ENCODE measurements at regions not wholly inside any gene's neighbourhood (a gene's known extent, or its start where the extent isn't known, plus 50 kb on each side); places are given as distances from the start of the nearest gene placed in this dataset.

GRCh38 chr14:66293533-66294105 is 192.6 kb upstream of the CCDC196 start:
- 24 to 44% (median 30%) methylated on average over 3 of the region's 3 CpGs for WGBS, 4 donors
- DNase-seq = no peak
- Histone ChIP-seq H3K36me3 (no peaks in the 10 kb centered on the region), H3K4me3 (peak overlapping the region in 5 of 12 donors; percentile 14 to 39 (median 27)), H3K27ac (peak overlapping the region in 2 of 12 donors; percentile 21 to 45), H3K4me1 (peaks cover 0 to 9% (median 0%) of the 10 kb centered on the region in 12 donors), H3K9me3 (peaks cover 0 to 5% (median 0%) of the 10 kb centered on the region in 12 donors), H3K27me3 (no peaks in the 10 kb centered on the region)
- ATAC-seq = no peak
- intact Hi-C loops (cut with DNase I) = no loop called here
- TF ChIP-seq CTCF (IDR thresholded peaks at IDR 0.05) (no peak), POLR2A (IDR thresholded peaks at IDR 0.05) (no peak)

GRCh38 chr14:66295386-66295785 is 190.8 kb upstream of the CCDC196 start:
- ATAC-seq (no peak), DNase-seq (no peak)
- Histone ChIP-seq H3K36me3 (no peaks in the 10 kb centered on the region), H3K27ac (no peak overlapping the region), H3K9me3 (peaks cover 0 to 7% (median 0%) of the 10 kb centered on the region in 12 donors), H3K4me1 (peaks cover 0 to 9% (median 0%) of the 10 kb centered on the region in 12 donors), H3K27me3 (no peaks in the 10 kb centered on the region), H3K4me3 (no peak overlapping the region)
- 84 to 89% (median 85%) methylated on average over 2 of the region's 2 CpGs for WGBS, 4 donors
- TF ChIP-seq POLR2A (IDR thresholded peaks at IDR 0.05) (no peak), CTCF (IDR thresholded peaks at IDR 0.05) (no peak)
- intact Hi-C loops (cut with DNase I) = no loop called here

- peaks cover 0 to 16% (median 0%) of the 10 kb centered on the region in 12 donors for H3K9me3 ChIP-seq
- no peak for ATAC-seq
- WGBS, 4 donors = 84 to 92% (median 87%) methylated on average over 3 of the region's 3 CpGs
- H3K4me1 ChIP-seq = no peaks in the 10 kb centered on the region
- TF ChIP-seq CTCF (IDR thresholded peaks at IDR 0.05) = no peak
- no peak for TF ChIP-seq POLR2A (IDR thresholded peaks at IDR 0.05)
- no peak overlapping the region for H3K4me3 ChIP-seq
- intact Hi-C loops (cut with DNase I) = no loop called here
- no peaks in the 10 kb centered on the region for H3K27me3 ChIP-seq
- no peaks in the 10 kb centered on the region for H3K36me3 ChIP-seq
- no peak for DNase-seq
- no peak overlapping the region for H3K27ac ChIP-seq
Measured at GRCh38 chr14:66300886-66301285, 185.3 kb upstream of the CCDC196 start.

- no peaks in the 10 kb centered on the region for H3K27me3 ChIP-seq
Measured at GRCh38 chr14:66306101-66306500, 180.1 kb upstream of the CCDC196 start.

More at GRCh38 chr14:66306101-66306500, 180.1 kb upstream of the CCDC196 start:
- Histone ChIP-seq H3K27ac (no peak overlapping the region), H3K4me3 (no peak overlapping the region), H3K36me3 (no peaks in the 10 kb centered on the region), H3K4me1 (peaks cover 0 to 6% (median 0%) of the 10 kb centered on the region in 12 donors), H3K9me3 (peaks cover 0 to 9% (median 0%) of the 10 kb centered on the region in 12 donors)
- TF ChIP-seq POLR2A (IDR thresholded peaks at IDR 0.05) (no peak), CTCF (IDR thresholded peaks at IDR 0.05) (no peak)
- ATAC-seq (no peak), DNase-seq (no peak)
- intact Hi-C loops (cut with DNase I) = no loop called here
